SJCRH30 (cell line): ENCODE measurements at regions not wholly inside any gene's neighbourhood (a gene's known extent, or its start where the extent isn't known, plus 50 kb on each side); places are given as distances from the start of the nearest gene placed in this dataset.

Experiments
- DNase-seq, 2 experiments: peaks; one replicate each; pipeline ENCODE4 v3.0.0-alpha.2; 2015 to 2020
- H3K27ac ChIP-seq: fragments of 250-450 bp; sonication (Bioruptor Pico); 2 replicates; pipeline ENCODE4 v1.5.1; 2020; ENCODE audit warnings: mild to moderate bottlenecking, moderate library complexity
- H3K27me3 ChIP-seq: fragments of 250-450 bp; sonication (Bioruptor Pico); 2 replicates; pipeline ENCODE4 v1.5.1; 2020; ENCODE audit warnings: mild to moderate bottlenecking, moderate library complexity
- H3K36me3 ChIP-seq: fragments of 250-450 bp; sonication (Bioruptor Pico); 2 replicates; pipeline ENCODE4 v1.5.1; 2020; ENCODE audit warnings: mild to moderate bottlenecking, moderate library complexity
- H3K4me1 ChIP-seq: fragments of 250-450 bp; sonication (Bioruptor Pico); 2 replicates; pipeline ENCODE4 v1.5.1; 2020; ENCODE audit warnings: mild to moderate bottlenecking, moderate library complexity
- H3K4me3 ChIP-seq: fragments of 250-450 bp; sonication (Bioruptor Pico); 2 replicates; pipeline ENCODE4 v1.5.1; 2020; ENCODE audit warnings: mild to moderate bottlenecking, moderate library complexity
- H3K9me3 ChIP-seq: fragments of 250-450 bp; sonication (Bioruptor Pico); replicated peaks from 2 replicates; pipeline ENCODE4 v1.5.1; 2020; ENCODE audit warnings: mild to moderate bottlenecking, moderate library complexity

DNA sequence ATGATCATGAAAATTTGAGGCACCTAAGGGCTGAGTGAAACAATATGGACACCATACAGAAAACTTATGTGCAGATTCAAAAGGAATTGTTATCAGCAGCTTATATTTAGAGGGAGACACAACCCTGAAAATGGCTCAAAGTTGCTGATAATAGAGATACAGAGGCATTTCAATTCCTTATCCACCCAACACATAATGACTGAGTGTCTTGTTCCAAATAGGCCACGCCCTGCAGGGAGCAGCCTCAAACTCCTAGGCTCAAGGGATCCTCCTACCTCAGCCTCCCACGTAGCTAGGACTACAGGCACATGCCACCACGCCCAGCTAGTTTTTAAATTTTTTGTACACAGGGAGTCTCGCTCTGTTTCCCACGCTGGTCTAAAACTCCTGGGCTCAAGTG is 79.0 kb downstream of the LBH start:
- H3K4me1 ChIP-seq, result peaks cover 16% of the 10 kb centered on the region
- no peak overlapping the region for H3K27ac ChIP-seq
- no peaks in the 10 kb centered on the region for H3K36me3 ChIP-seq
- no peaks in the 10 kb centered on the region for H3K27me3 ChIP-seq
- DNase-seq, result no peak
- no peaks in the 10 kb centered on the region for H3K9me3 ChIP-seq
- H3K4me3 ChIP-seq, result no peak overlapping the region

DNA sequence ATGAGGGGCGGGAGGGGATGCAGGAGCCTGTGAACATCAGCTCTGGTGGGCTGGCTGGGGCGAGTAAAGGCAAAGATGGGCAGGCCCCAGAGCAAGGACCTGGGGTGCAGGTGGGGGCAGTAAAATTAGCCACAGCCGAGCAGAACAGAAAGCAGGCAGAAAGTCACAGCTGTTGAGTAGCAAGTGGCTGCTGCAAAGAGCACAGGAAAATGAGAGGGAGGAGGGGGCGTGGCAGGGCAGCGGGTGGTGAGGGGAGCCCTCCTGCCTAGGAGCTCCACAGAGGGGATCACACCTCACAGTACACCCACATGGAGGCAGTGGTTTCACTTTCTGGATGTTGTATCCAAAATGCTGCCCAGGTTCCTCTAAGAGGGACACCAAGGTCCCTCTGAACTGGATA is 79.6 kb downstream of the LBH start:
- peak; percentile 73 to 75 for DNase-seq
- Histone ChIP-seq H3K27me3 (no peaks in the 10 kb centered on the region), H3K4me1 (peaks cover 16% of the 10 kb centered on the region), H3K27ac (no peak overlapping the region), H3K4me3 (no peak overlapping the region), H3K36me3 (no peaks in the 10 kb centered on the region), H3K9me3 (no peaks in the 10 kb centered on the region)

DNA sequence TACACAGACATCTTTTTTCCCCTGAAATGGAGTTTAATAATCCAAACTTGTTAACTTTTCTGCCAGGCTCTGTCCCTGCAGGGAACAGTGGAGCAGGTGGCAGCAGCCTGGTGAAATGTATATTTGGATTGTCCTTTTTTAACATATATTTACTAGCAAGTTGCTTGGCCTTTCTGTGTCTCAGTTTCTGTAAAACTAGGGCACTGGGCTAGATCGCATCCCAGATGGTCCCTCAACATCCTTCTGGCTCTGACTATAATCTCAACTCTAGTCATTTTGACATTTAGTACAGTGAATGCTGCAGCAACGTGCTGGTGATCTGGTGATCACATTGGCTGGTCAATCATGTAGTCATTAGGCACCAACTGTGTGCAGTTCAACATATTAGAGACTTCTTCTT is 80.4 kb downstream of the LBH start:
- Histone ChIP-seq H3K9me3 (no peaks in the 10 kb centered on the region), H3K36me3 (no peaks in the 10 kb centered on the region), H3K27me3 (no peaks in the 10 kb centered on the region), H3K4me3 (no peak overlapping the region), H3K4me1 (peaks cover 16% of the 10 kb centered on the region), H3K27ac (no peak overlapping the region)
- no peak for DNase-seq

DNA sequence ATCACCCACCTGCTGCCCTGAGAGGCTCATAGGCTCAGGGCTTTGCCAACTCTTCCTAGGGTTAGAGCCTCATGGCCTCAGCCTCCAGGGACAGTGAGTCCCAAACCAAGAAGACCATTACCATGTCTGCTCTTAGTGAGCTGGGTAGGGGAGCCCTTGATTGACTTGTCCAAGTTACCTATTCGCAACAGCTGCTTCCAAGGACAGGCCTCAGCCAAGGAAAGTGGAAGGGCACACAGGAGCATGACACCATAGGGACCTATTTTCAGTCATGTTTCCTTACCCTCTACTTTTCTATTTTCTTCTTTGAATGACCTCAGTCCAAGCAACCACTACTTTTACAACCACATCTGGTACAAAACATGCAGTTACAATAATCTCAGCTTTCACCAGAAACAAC is 81.6 kb downstream of the LBH start:
- Histone ChIP-seq H3K9me3 (no peaks in the 10 kb centered on the region), H3K36me3 (no peaks in the 10 kb centered on the region), H3K27ac (no peak overlapping the region), H3K27me3 (no peaks in the 10 kb centered on the region), H3K4me1 (peaks cover 16% of the 10 kb centered on the region), H3K4me3 (no peak overlapping the region)
- DNase-seq, result no peak

DNA sequence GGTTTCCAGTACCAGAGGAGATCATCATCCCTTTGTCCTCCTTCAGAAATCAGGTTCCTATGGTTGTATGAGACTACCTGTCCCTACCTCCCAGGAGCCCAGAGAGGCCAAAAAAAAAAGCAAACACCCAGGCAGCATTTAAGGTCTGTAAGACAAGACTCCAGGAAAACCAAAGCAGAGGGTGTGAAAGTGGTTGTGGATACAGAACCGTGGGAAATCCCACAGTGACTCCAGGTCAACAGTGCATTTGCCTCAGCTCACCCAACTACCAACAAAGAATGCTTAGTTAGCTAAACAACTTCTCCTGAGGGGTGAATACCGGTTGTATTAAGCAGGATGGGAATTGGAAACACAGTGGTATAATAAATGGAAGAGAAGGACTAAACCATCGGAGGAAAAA is 83.6 kb downstream of the LBH start:
- Histone ChIP-seq H3K36me3 (no peaks in the 10 kb centered on the region), H3K4me1 (peaks cover 15% of the 10 kb centered on the region), H3K4me3 (no peak overlapping the region), H3K27me3 (no peaks in the 10 kb centered on the region), H3K9me3 (no peaks in the 10 kb centered on the region), H3K27ac (no peak overlapping the region)
- DNase-seq, result no peak

DNA sequence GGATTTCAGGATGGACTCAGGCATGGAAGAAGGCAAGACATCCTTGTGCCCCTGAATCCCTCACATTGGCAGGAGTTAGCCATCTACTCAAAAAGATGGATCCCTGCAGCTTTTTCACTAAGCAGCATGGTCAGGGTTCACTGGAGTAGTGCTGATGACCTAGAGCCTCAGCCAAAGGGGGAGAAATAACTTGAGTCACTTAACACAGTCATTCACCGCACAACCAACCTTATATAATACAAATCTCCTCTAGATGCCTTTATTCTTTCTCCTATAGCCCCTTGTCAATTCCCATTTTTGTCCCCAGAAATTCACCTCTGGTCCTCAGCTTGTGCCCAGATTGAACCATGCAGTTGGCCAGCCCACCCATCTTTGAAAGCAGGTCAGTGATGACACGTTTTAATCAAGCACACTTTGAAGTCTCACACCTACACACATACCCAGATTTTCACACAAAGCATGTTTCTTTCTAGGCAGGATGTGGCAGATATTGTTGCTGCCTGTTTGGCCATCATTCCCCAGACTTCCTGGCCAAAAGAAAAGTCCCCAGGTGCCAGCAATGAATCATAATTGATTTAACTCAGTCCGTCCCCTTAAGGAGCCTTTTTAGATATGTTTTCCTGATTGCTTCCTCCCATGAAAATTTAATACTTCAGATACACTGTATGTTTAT is 84.2 kb downstream of the LBH start:
- Histone ChIP-seq H3K4me3 (no peak overlapping the region), H3K9me3 (no peaks in the 10 kb centered on the region), H3K27me3 (no peaks in the 10 kb centered on the region), H3K27ac (no peak overlapping the region), H3K36me3 (no peaks in the 10 kb centered on the region), H3K4me1 (peaks cover 9% of the 10 kb centered on the region)
- DNase-seq, result no peak

DNA sequence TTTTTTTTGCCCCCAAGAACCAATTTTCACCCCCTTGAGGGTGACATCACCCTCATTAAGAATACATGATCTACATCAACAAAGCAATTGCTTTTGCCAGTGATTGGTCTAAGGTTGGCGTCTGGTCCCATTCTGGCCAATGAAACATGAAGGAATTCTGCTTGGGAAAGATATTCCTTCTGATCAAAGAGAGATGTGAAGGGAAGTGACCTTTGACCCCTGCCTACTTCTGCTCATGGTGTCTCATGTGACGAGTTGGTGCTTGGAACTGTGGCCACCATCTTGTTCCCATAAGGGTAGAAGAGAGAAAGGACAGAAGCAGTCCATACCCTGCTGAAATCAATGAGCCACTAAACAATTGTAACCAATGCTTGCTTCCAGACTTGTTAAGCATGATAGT is 85.1 kb downstream of the LBH start:
- H3K4me3 ChIP-seq, result no peak overlapping the region
- H3K27ac ChIP-seq, result no peak overlapping the region

DNA sequence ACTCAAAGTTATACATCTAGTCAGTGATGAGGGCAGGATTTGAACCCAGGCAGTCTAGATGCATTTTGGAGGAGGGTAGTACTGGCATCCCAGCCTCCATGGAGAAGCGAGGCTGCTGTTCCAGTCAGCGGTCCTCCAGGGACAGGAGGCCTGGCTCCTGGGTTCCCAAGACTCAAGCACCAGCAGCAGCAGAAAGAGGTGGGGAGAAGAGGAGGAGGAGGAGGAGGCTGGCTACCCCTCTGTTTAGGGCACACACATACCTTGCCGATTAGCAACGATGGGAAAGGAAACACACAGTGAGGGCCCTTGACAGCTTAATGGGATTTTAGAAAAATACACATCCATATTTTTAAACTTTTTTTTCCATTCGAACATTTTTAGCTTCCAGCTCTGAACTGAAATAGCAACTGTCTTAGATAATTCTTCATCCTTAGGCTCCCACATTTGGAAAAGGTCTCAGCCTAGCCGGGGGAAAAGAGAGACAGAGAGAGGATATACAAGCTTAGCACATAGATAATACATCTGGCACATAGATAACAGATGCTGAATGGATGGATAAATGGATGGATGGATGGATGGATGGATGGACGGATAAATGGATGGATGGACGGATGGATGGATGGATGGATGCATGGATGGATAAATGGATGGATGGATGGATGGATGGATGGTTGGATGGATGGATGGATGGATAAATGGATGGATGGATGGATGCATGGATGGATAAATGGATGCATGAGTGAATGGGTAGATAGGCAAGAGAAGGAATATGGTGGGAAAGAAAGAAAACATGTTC is 87.9 kb downstream of the LBH start:
- H3K27ac ChIP-seq, result no peak overlapping the region
- H3K4me3 ChIP-seq, result no peak overlapping the region
- H3K36me3 ChIP-seq, result no peaks in the 10 kb centered on the region

More for the DNA sequence above, 85.1 kb downstream of the LBH start:
- Histone ChIP-seq H3K4me1 (peaks cover under 1% of the 10 kb centered on the region; the same call in 1 of the 2 replicates), H3K27me3 (no peaks in the 10 kb centered on the region), H3K9me3 (no peaks in the 10 kb centered on the region), H3K36me3 (no peaks in the 10 kb centered on the region)
- no peak for DNase-seq

DNA sequence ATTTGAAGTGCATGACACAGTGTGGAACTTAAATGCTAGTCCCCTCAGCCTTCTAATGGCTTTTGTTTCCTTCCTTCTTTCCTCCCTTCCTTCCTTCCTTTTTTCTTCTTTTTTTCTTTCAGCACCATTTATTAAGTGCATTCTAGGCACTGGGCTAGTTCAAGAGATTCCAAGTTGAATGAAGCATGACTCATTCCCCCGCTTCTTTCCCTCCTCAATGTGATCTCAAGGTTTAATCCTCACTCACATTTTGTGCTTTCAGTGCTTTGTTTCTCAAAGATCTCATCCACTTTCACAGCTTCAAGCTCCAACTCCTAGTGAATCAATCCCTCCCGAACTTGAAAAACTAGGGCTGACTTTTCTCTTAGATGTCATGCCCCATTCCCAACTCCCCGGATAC is 90.1 kb downstream of the LBH start:
- Histone ChIP-seq H3K27ac (no peak overlapping the region), H3K27me3 (no peaks in the 10 kb centered on the region), H3K36me3 (no peaks in the 10 kb centered on the region), H3K4me3 (no peak overlapping the region), H3K9me3 (no peaks in the 10 kb centered on the region), H3K4me1 (peaks cover 9% of the 10 kb centered on the region)
- no peak for DNase-seq

More for the DNA sequence above, 87.9 kb downstream of the LBH start:
- no peaks in the 10 kb centered on the region for H3K9me3 ChIP-seq
- no peaks in the 10 kb centered on the region for H3K4me1 ChIP-seq
- no peaks in the 10 kb centered on the region for H3K27me3 ChIP-seq
- DNase-seq, result no peak

DNA sequence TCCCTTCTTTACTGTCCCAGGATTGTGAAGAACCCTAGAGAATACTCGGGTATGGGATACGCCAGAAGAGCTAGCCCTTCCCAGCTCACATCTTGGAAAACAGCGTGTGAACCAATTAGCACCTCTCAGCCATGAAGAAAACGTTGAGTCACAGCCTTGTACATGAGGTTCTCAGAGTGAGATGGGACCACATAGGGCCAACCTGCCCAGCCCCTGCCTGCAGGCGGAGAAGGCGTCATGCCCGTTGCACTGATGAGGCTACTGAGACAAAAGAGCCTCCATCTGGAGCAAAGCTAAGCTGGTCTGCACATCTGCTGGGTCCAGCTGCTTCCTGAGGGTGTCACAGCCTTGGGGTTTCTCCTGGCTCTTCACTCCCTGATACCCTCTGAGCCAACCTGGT is 92.2 kb downstream of the LBH start:
- Histone ChIP-seq H3K27me3 (no peaks in the 10 kb centered on the region), H3K9me3 (no peaks in the 10 kb centered on the region), H3K4me1 (peaks cover 12% of the 10 kb centered on the region), H3K27ac (no peak overlapping the region), H3K4me3 (no peak overlapping the region), H3K36me3 (no peaks in the 10 kb centered on the region)
- DNase-seq, result no peak

DNA sequence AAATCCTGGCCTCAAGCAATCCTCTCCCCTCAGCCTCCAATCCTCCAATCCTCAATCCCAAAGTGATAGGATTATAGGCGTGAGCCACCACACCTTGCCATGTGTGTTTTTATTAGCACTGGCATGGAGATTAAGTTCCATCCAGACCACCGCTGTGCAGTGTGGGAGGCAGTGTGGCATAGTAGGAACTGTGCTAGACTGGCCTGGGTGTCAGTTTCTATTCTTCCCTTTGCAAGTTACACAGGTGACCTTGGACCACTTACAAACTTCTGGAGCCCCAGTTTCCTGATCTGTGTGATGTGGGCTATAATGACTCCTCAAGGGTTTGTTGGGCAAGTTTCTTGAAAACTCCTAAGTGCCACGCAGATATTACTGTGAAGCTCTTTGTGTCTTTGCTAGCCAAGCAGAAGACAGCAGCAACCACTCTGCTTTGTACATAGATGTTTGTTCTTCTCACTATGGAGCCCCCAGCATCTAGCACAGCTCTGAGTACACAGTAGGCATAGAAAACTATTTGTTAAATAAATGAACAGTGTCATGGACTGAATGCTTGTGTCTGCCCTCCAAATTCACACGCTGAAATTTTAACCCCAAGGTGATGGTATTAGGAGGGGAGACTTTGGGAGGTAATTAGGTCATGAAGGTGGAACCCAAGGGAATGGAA is 93.0 kb downstream of the LBH start:
- no peak for DNase-seq
- Histone ChIP-seq H3K4me1 (peaks cover 19% of the 10 kb centered on the region), H3K36me3 (no peaks in the 10 kb centered on the region), H3K9me3 (no peaks in the 10 kb centered on the region), H3K4me3 (no peak overlapping the region), H3K27ac (no peak overlapping the region), H3K27me3 (no peaks in the 10 kb centered on the region)

DNA sequence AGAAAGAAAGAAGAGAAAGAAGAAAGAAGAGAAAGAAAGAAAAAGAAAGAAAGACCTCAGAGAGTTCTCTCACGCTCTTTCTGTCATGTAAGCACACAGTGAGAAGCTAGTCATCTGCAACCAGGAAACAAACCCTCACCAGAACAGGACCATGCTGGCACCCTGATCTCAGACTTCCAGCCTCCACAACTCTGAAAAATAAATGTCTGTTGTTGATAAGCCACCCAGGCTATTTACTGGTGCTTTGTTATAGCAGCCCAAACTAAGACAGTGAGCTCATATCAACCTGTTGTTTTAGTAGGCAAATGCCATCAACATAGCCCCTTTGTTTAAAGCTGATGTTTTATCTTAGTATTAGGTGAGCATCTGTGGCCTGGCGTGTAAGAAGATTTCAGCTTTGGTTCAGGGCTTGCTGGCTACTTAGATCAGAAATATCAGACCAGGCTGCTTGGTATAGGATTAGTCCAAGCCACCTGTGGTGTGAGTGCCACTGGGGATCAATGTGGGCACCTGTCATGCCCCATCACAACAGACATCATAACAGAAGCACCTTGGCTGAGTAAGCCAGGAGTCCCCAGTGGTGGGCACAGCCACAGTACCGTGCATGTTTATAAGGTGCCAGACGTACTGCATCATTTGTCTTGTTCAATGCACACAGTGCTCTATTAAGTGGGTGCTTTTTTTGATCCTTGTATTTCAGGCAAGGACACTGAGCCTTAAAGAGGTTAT is 94.4 kb downstream of the LBH start:
- Histone ChIP-seq H3K27ac (no peak overlapping the region), H3K9me3 (no peaks in the 10 kb centered on the region), H3K36me3 (no peaks in the 10 kb centered on the region), H3K27me3 (no peaks in the 10 kb centered on the region), H3K4me3 (no peak overlapping the region), H3K4me1 (peaks cover 23% of the 10 kb centered on the region)
- peak; percentile 32 to 62 for DNase-seq

DNA sequence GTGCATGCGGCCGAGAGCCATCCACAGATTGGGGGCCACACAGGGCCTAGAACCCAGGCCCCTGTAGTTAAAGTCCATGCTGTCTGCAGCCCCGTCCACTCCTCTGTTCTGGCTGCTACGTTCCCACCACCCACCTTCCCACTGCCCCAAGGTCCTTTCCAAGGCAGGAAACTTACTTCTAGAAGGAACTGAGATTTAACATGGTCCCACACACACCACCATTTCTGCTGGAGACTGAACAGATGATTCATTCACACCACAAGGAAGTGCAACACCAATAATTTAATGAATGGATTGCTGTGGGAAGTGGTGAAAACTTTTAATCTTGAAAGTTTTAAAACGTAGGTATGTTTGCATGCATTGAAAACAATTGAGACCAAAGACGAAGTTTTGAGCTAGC is 95.2 kb downstream of the LBH start:
- no peaks in the 10 kb centered on the region for H3K9me3 ChIP-seq
- DNase-seq, result no peak
- H3K27ac ChIP-seq, result no peak overlapping the region
- peaks cover 23% of the 10 kb centered on the region for H3K4me1 ChIP-seq
- H3K36me3 ChIP-seq, result no peaks in the 10 kb centered on the region
- H3K27me3 ChIP-seq, result no peaks in the 10 kb centered on the region
- H3K4me3 ChIP-seq, result no peak overlapping the region

DNA sequence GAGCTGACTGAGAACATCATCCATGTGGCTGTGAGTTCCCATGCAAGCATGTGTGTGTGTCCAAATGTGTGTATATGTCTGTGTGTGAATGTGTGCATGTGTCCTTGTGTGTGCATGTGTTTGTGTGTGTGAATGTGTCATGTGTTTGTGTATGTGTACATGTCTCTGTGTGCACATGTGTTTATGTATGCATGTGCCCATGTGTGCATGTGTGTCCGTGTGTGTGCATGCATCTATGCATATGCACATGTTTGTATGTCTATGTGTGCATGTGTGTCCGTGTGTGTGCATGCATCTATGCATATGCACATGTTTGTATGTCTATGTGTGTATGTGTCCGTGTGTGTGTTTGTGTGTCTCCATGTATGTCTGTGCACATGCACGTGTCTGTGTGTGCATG is 99.7 kb downstream of the LBH start:
- Histone ChIP-seq H3K27ac (no peak overlapping the region), H3K4me3 (no peak overlapping the region), H3K27me3 (no peaks in the 10 kb centered on the region), H3K36me3 (no peaks in the 10 kb centered on the region), H3K4me1 (peaks cover 15% of the 10 kb centered on the region), H3K9me3 (no peaks in the 10 kb centered on the region)
- no peak for DNase-seq

DNA sequence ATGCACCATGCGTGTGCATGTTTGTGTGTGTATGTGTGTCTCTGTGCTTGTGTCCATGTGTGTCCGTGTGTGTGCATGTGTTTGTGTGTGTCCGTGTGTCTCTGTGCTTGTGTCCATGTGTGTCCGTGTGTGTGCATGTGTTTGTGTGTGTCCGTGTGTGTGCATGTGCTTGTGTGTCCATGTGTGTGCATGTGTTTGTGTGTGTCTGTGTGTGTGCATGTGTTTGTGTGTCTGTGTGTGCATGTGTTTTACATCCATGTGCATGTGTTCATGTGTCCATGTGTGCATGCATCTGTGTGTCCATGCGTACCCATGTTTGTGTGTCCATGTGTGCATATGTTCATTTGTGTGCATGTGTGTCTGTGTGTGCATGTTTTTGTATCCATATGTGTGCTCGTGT is 100.5 kb downstream of the LBH start:
- DNase-seq, result no peak
- H3K9me3 ChIP-seq, result no peaks in the 10 kb centered on the region
- no peak overlapping the region for H3K27ac ChIP-seq
- H3K4me3 ChIP-seq, result no peak overlapping the region
- H3K4me1 ChIP-seq, result peaks cover 14% of the 10 kb centered on the region
- no peaks in the 10 kb centered on the region for H3K27me3 ChIP-seq
- no peaks in the 10 kb centered on the region for H3K36me3 ChIP-seq
